Neural cell (in vitro differentiated cells): ENCODE measurements at regions not wholly inside any gene's neighbourhood (a gene's known extent, or its start where the extent isn't known, plus 50 kb on each side); places are given as distances from the start of the nearest gene placed in this dataset.

ENCODE experiments used
- H2AFZ ChIP-seq: fragments of 200-600, 300-800 bp; sonication (generic), shearing (Covaris generic); 2 replicates; pipeline ENCODE4 v1.6.0; 2014; ENCODE audit warnings: low read depth, mild to moderate bottlenecking, antibody characterized with exemption, low read length, moderate library complexity
- H3F3A ChIP-seq: fragments of 200-600 bp; shearing (Covaris generic); 2 replicates; pipeline ENCODE4 v1.6.1; 2016; ENCODE audit warnings: mild to moderate bottlenecking, moderate library complexity, mixed read lengths, antibody characterized with exemption, low read length; ENCODE audit not compliant: insufficient read depth, poor library complexity, severe bottlenecking
- H3K27ac ChIP-seq: fragments of 200-600, 300-800 bp; sonication (generic), shearing (Covaris generic); 2 replicates; pipeline ENCODE4 v1.5.1; 2014; ENCODE audit warnings: mild to moderate bottlenecking, low read length, moderate library complexity
- H3K27me3 ChIP-seq: fragments of 300-800, 200-600 bp; sonication (generic), shearing (Covaris generic); 2 replicates; pipeline ENCODE4 v1.6.0; 2014; ENCODE audit warnings: mild to moderate bottlenecking, low read depth, low read length, moderate library complexity; ENCODE audit not compliant: insufficient read depth
- H3K36me3 ChIP-seq: fragments of 300-800, 200-600 bp; sonication (generic), shearing (Covaris generic); 2 replicates; pipeline ENCODE4 v1.5.1; 2014; ENCODE audit warnings: mild to moderate bottlenecking, antibody characterized with exemption, low read length, moderate library complexity; ENCODE audit not compliant: insufficient read depth
- H3K4me2 ChIP-seq: fragments of 300-800, 200-600 bp; sonication (generic), shearing (Covaris generic); 2 replicates; pipeline ENCODE4 v1.6.0; 2014; ENCODE audit warnings: mild to moderate bottlenecking, low read length
- H3K4me3 ChIP-seq: fragments of 300-800, 200-600 bp; sonication (generic), shearing (Covaris generic); 2 replicates; pipeline ENCODE4 v1.5.1; 2014; ENCODE audit warnings: mild to moderate bottlenecking, low read length, moderate library complexity
- H3K79me2 ChIP-seq: fragments of 200-600 bp; shearing (Covaris generic); replicated peaks from 2 replicates; pipeline ENCODE4 v1.6.0; 2014; ENCODE audit warnings: mild to moderate bottlenecking, low read length, moderate library complexity; ENCODE audit not compliant: insufficient read depth
- H3K9ac ChIP-seq: fragments of 300-800, 200-600 bp; sonication (generic), shearing (Covaris generic); 2 replicates; pipeline ENCODE4 v1.6.1; 2016; ENCODE audit warnings: mild to moderate bottlenecking, low read length, mixed read lengths
- H3K9me2 ChIP-seq: fragments of 200-600 bp; shearing (Covaris generic); 2 replicates; pipeline ENCODE4 v1.6.1; 2016; ENCODE audit warnings: mild to moderate bottlenecking, low read length, mixed read lengths; ENCODE audit not compliant: insufficient read depth
- H3K9me3 ChIP-seq: fragments of 200-600, 300-800 bp; sonication (generic), shearing (Covaris generic); 2 replicates; pipeline ENCODE4 v1.6.1; 2016; ENCODE audit warnings: mild to moderate bottlenecking, mixed run types, low read length, moderate library complexity, mixed read lengths
- H4K20me1 ChIP-seq: fragments of 200-600 bp; shearing (Covaris generic); 2 replicates; pipeline ENCODE4 v1.6.1; 2016; ENCODE audit warnings: mild to moderate bottlenecking, mixed run types; ENCODE audit not compliant: insufficient read depth
- CTCF ChIP-seq: fragments of 450-650 bp; IDR thresholded peaks from 2 replicates; pipeline ENCODE4 v1.5.1; 2014; ENCODE audit warnings: antibody characterized with exemption, mild to moderate bottlenecking, moderate library complexity; ENCODE audit not compliant: poor library complexity, severe bottlenecking
- EP300 ChIP-seq: fragments of 450-650 bp; conservative IDR thresholded peaks from 2 replicates; pipeline ENCODE4 v1.6.1; 2014; ENCODE audit warnings: antibody characterized with exemption, mild to moderate bottlenecking, moderate library complexity; ENCODE audit not compliant: poor library complexity, severe bottlenecking
- EZH2 ChIP-seq: fragments of 200-600, 300-800 bp; shearing (Covaris generic), sonication (generic); IDR thresholded peaks from 2 replicates; pipeline ENCODE4 v1.6.1; 2014; ENCODE audit warnings: antibody characterized with exemption, low read length, borderline replicate concordance, mild to moderate bottlenecking; ENCODE audit not compliant: insufficient read depth, poor library complexity, severe bottlenecking
- MXI1 ChIP-seq: fragments of 450-650 bp; conservative IDR thresholded peaks from 2 replicates; pipeline ENCODE4 v1.6.1; 2014; ENCODE audit warnings: antibody characterized with exemption, mild to moderate bottlenecking; ENCODE audit not compliant: poor library complexity, severe bottlenecking
- POLR2AphosphoS5 ChIP-seq: IDR thresholded peaks from 2 replicates; pipeline ENCODE4 v1.6.1; 2012
- RAD21 ChIP-seq: fragments of 450-650 bp; conservative IDR thresholded peaks from 2 replicates; pipeline ENCODE4 v1.6.1; 2014; ENCODE audit warnings: antibody characterized with exemption, mild to moderate bottlenecking, moderate library complexity
- REST ChIP-seq: IDR thresholded peaks from 2 replicates; pipeline ENCODE4 v1.6.1; 2012; ENCODE audit warnings: borderline replicate concordance
- SMC3 ChIP-seq: fragments of 450-650 bp; conservative IDR thresholded peaks from 2 replicates; pipeline ENCODE4 v1.6.1; 2014; ENCODE audit warnings: antibody characterized with exemption, mild to moderate bottlenecking, moderate library complexity; ENCODE audit not compliant: poor library complexity
- TAF1 ChIP-seq: IDR thresholded peaks from 2 replicates; pipeline ENCODE4 v1.6.1; 2012; ENCODE audit warnings: low read depth

GRCh38 chr7:136714062-136714461 is 154.4 kb upstream of the CHRM2 start:
- Histone ChIP-seq H3K79me2 (no peaks in the 10 kb centered on the region), H2AFZ (no peak overlapping the region), H3K4me2 (no peak overlapping the region), H4K20me1 (no peaks in the 10 kb centered on the region), H3K27me3 (no peaks in the 10 kb centered on the region), H3K9me3 (no peaks in the 10 kb centered on the region), H3K9me2 (no peaks in the 10 kb centered on the region), H3K9ac (no peak overlapping the region), H3F3A (no peaks in the 10 kb centered on the region), H3K4me3 (no peak overlapping the region), H3K27ac (no peak overlapping the region), H3K36me3 (no peaks in the 10 kb centered on the region)
- TF ChIP-seq POLR2AphosphoS5 (no peak), MXI1 (no peak), EZH2 (no peak), REST (no peak)

- no peaks in the 10 kb centered on the region for H3K27me3 ChIP-seq
- H2AFZ ChIP-seq = no peak overlapping the region
- H3F3A ChIP-seq = no peaks in the 10 kb centered on the region
- no peaks in the 10 kb centered on the region for H3K79me2 ChIP-seq
- H3K4me3 ChIP-seq = no peak overlapping the region
- H3K9me3 ChIP-seq = no peaks in the 10 kb centered on the region
- H3K9me2 ChIP-seq = no peaks in the 10 kb centered on the region
- H3K9ac ChIP-seq = no peak overlapping the region
- no peaks in the 10 kb centered on the region for H4K20me1 ChIP-seq
- no peaks in the 10 kb centered on the region for H3K36me3 ChIP-seq
- no peak for TF ChIP-seq MXI1
- TF ChIP-seq POLR2AphosphoS5 = no peak
- TF ChIP-seq REST = no peak
- no peak for TF ChIP-seq EP300
- no peak for TF ChIP-seq CTCF
- TF ChIP-seq SMC3 = no peak
- no peak for TF ChIP-seq EZH2
- TF ChIP-seq TAF1 = no peak
- TF ChIP-seq RAD21 = no peak
- no peak overlapping the region for H3K27ac ChIP-seq
- H3K4me2 ChIP-seq = no peak overlapping the region
These were observed 157.7 kb upstream of the CHRM2 start for GRCh38 chr7:136710751-136711150.
